ENCODE measurements at regions not wholly inside any gene's neighbourhood (a gene's known extent, or its start where the extent isn't known, plus 50 kb on each side); places are given as distances from the start of the nearest gene placed in this dataset.

GRCh38 chr6:164832410-164832809 lies 477.0 kb downstream of the C6orf118 start (continued):
- TF ChIP-seq, protein P1, sequence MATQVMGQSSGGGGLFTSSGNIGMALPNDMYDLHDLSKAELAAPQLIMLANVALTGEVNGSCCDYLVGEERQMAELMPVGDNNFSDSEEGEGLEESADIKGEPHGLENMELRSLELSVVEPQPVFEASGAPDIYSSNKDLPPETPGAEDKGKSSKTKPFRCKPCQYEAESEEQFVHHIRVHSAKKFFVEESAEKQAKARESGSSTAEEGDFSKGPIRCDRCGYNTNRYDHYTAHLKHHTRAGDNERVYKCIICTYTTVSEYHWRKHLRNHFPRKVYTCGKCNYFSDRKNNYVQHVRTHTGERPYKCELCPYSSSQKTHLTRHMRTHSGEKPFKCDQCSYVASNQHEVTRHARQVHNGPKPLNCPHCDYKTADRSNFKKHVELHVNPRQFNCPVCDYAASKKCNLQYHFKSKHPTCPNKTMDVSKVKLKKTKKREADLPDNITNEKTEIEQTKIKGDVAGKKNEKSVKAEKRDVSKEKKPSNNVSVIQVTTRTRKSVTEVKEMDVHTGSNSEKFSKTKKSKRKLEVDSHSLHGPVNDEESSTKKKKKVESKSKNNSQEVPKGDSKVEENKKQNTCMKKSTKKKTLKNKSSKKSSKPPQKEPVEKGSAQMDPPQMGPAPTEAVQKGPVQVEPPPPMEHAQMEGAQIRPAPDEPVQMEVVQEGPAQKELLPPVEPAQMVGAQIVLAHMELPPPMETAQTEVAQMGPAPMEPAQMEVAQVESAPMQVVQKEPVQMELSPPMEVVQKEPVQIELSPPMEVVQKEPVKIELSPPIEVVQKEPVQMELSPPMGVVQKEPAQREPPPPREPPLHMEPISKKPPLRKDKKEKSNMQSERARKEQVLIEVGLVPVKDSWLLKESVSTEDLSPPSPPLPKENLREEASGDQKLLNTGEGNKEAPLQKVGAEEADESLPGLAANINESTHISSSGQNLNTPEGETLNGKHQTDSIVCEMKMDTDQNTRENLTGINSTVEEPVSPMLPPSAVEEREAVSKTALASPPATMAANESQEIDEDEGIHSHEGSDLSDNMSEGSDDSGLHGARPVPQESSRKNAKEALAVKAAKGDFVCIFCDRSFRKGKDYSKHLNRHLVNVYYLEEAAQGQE (IDR thresholded peaks at IDR 0.05; ENCODE audit: low read depth), result no peak
- TF ChIP-seq CEBPB (IDR thresholded peaks at IDR 0.05; ENCODE audit: low read depth) (no peak), CBX3 (IDR thresholded peaks at IDR 0.05; ENCODE audit: low read depth) (no peak), POLR2AphosphoS5 (IDR thresholded peaks at IDR 0.05; ENCODE audit: low read depth, low read length) (no peak), EGR1 (IDR thresholded peaks at IDR 0.05; ENCODE audit: low read depth) (no peak), JUND (IDR thresholded peaks at IDR 0.05) (no peak), ELF1 (IDR thresholded peaks at IDR 0.05; ENCODE audit: borderline replicate concordance, low read depth) (no peak), ATF3 (IDR thresholded peaks at IDR 0.05) (no peak), POLR2A (IDR thresholded peaks at IDR 0.05; ENCODE audit: borderline replicate concordance, extremely low read depth, insufficient read depth, insufficient read length) (no peak), SP1 (IDR thresholded peaks at IDR 0.05; ENCODE audit: low read depth) (no peak)

GRCh38 chr6:164827537-164827936 lies 481.9 kb downstream of the C6orf118 start:
- ChIA-PET RAD21 (ENCODE audit: low non-redundant PET in 1 of 2, low total read pairs in 2 of 2, uncharacterized antibody in 2 of 2, unreplicated experiment in 2 of 2) (no interaction called here), POLR2A (no interaction called here), CTCF (no interaction called here)
- Histone ChIP-seq H3K27me3 (ENCODE audit: insufficient read depth, low read length) (no peaks in the 10 kb centered on the region), H3K4me1 (ENCODE audit: control insufficient read depth in 1 of 2, insufficient read depth in 2 of 2, low read length in 2 of 2) (no peaks in the 10 kb centered on the region), H3K9ac (ENCODE audit: low read length) (no peak overlapping the region), H3K4me3 (replicated peaks in 1 of 2; ENCODE audit: low read depth in 1 of 2, low read length in 2 of 2) (no peak overlapping the region), H3K9me2 (ENCODE audit: insufficient read depth) (no peaks in the 10 kb centered on the region), H2AFZ (ENCODE audit: low read depth, low read length, poor library complexity, severe bottlenecking) (no peak overlapping the region), H3K36me3 (ENCODE audit: control insufficient read depth in 1 of 2, insufficient read depth in 2 of 2, low read length in 2 of 2) (no peaks in the 10 kb centered on the region), H3K9me3 (ENCODE audit: control insufficient read depth in 1 of 2, insufficient read depth in 1 of 2, low read depth in 1 of 2, low read length in 2 of 2) (peaks cover 11 to 20% of the 10 kb centered on the region in 2 experiments; a peak in 2 of 4 replicates), H3K4me2 (ENCODE audit: low read length) (no peak overlapping the region), H3K27ac (ENCODE audit: low read depth, low read length) (no peak overlapping the region), H4K20me1 (ENCODE audit: insufficient read depth) (no peaks in the 10 kb centered on the region), H3K79me2 (ENCODE audit: insufficient read depth, low read length) (no peaks in the 10 kb centered on the region)
- intact Hi-C loops (cut with micrococcal nuclease), result no loop called here
- ATAC-seq (no peak), DNase-seq (ENCODE audit: low read depth, low spot score) (no peak)
- no peak for TF ChIP-seq ATF3 (IDR thresholded peaks at IDR 0.05)
- no peak for TF ChIP-seq ELF1 (IDR thresholded peaks at IDR 0.05; ENCODE audit: borderline replicate concordance, low read depth)
- no peak for TF ChIP-seq RAD21 (IDR thresholded peaks at IDR 0.05; ENCODE audit: low read depth)
- TF ChIP-seq CTCF (IDR thresholded peaks at IDR 0.05 in 2 of 3, conservative IDR thresholded peaks at IDR 0.05 in 1 of 3; ENCODE audit: borderline replicate concordance in 1 of 3, insufficient read depth in 1 of 3, low read depth in 2 of 3, low read length in 2 of 3), result no peak
- no peak for TF ChIP-seq TCF7L2 (IDR thresholded peaks at IDR 0.05; ENCODE audit: borderline replicate concordance, extremely low read depth, insufficient read depth, insufficient read length)
- TF ChIP-seq, protein P2, sequence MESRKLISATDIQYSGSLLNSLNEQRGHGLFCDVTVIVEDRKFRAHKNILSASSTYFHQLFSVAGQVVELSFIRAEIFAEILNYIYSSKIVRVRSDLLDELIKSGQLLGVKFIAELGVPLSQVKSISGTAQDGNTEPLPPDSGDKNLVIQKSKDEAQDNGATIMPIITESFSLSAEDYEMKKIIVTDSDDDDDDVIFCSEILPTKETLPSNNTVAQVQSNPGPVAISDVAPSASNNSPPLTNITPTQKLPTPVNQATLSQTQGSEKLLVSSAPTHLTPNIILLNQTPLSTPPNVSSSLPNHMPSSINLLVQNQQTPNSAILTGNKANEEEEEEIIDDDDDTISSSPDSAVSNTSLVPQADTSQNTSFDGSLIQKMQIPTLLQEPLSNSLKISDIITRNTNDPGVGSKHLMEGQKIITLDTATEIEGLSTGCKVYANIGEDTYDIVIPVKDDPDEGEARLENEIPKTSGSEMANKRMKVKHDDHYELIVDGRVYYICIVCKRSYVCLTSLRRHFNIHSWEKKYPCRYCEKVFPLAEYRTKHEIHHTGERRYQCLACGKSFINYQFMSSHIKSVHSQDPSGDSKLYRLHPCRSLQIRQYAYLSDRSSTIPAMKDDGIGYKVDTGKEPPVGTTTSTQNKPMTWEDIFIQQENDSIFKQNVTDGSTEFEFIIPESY (IDR thresholded peaks at IDR 0.05; ENCODE audit: extremely low read depth, insufficient replicate concordance, low read length), result no peak
- no TSS peak for BruUV-seq (replicated peaks)
